Right lobe of liver (tissue), 6 donors: ENCODE measurements at regions not wholly inside any gene's neighbourhood (a gene's known extent, or its start where the extent isn't known, plus 50 kb on each side); places are given as distances from the start of the nearest gene placed in this dataset.

Source experiments
- ATAC-seq, 4 donors: fragments of 200-7000 bp; cut with Tn5 transposase; one replicate each; pipeline ENCODE4 v1.9.1; 2020; ENCODE audit warnings: mild to moderate bottlenecking in 4 of 4, moderate library complexity in 4 of 4
- DNase-seq, 3 donors: peaks; one replicate each; pipeline ENCODE4 v3.0.0-alpha.2; 2020
- H3K27ac ChIP-seq, 3 donors: fragments of 200-600 bp; one replicate each; pipeline ENCODE4 v1.8.0; 2022
- H3K27me3 ChIP-seq, 2 donors: fragments of 200-600 bp; one replicate each; pipeline ENCODE4 v1.8.0; 2022
- H3K36me3 ChIP-seq, 4 donors: fragments of 200-600 bp; sonication (generic) in 1 of 4; one replicate each; pipeline versions ENCODE4 v1.5.1 to v1.8.0; 2017 to 2022; ENCODE audit warnings: control low read depth in 1 of 4
- H3K4me1 ChIP-seq, 4 donors: fragments of 200-600 bp; sonication (generic) in 1 of 4; one replicate each; pipeline versions ENCODE4 v1.5.1 to v1.8.0; 2017 to 2022; ENCODE audit warnings: control low read depth in 1 of 4
- H3K4me3 ChIP-seq, 3 donors: fragments of 200-600 bp; one replicate each; pipeline ENCODE4 v1.8.0; 2022
- H3K9me3 ChIP-seq, 4 donors: fragments of 200-600 bp; sonication (generic) in 1 of 4; one replicate each; pipeline versions ENCODE4 v1.5.1 to v1.8.0; 2017 to 2022; ENCODE audit warnings: control low read depth in 1 of 4
- CTCF ChIP-seq, 4 donors: fragments of 200-600 bp in 3 of 4; fragments of 450-650 bp in 1 of 4; IDR thresholded peaks; one replicate each; pipeline versions ENCODE4 v1.5.1 to v1.8.0; 2016 to 2022; ENCODE audit warnings: antibody characterized with exemption in 4 of 4, mild to moderate bottlenecking in 2 of 4
- POLR2A ChIP-seq: fragments of 450-650 bp; IDR thresholded peaks from one replicate; pipeline ENCODE4 v1.6.1; 2017; ENCODE audit warnings: antibody characterized with exemption, mild to moderate bottlenecking
- WGBS: methylation state at CpG from one replicate; pipeline ENCODE4 v1.1.6; 2018; ENCODE audit warnings: low coverage, low lambda C conversion rate; ENCODE audit not compliant: insufficient coverage; ENCODE audit errors: missing lambda C conversion rate; 5-methylcytosine and 5-hydroxymethylcytosine counted together
- intact Hi-C, 2 donors: fragments of 100-400 bp; cut with DNase I; formaldehyde crosslinking; loops; one replicate each; pipeline versions ENCODE4 v1.11.2 to v1.14.1; 2022
- donor health status: DM: no; HTN: yes; CAD: no.
- donor health status: DM: no; HTN: no; CAD: no.
- donor health status: DM: no; HTN: no; CAD: no.
- donor health status: DM: no; HTN: yes; CAD: no.
- donor health status: DM: no; HTN: yes; CAD: no.

GRCh38 chr3:107942244-107942643, 148.6 kb downstream of the CD47 start:
- H3K9me3 ChIP-seq, result no peaks in the 10 kb centered on the region
- intact Hi-C loops, result no loop called here
- H3K27me3 ChIP-seq, result no peaks in the 10 kb centered on the region
- DNase-seq, result no peak
- WGBS, result 41% methylated on average over 6 of the region's 6 CpGs
- TF ChIP-seq POLR2A (no peak), CTCF (IDR thresholded peaks at IDR 0.05) (no peak)
- no peak overlapping the region for H3K27ac ChIP-seq
- ATAC-seq, result no peak
- H3K4me3 ChIP-seq, result no peak overlapping the region
- no peaks in the 10 kb centered on the region for H3K4me1 ChIP-seq
- H3K36me3 ChIP-seq, result no peaks in the 10 kb centered on the region

GRCh38 chr3:107939691-107940442, 151.0 kb downstream of the CD47 start:
- no peak overlapping the region for H3K27ac ChIP-seq
- ATAC-seq (no peak), DNase-seq (no peak)
- intact Hi-C loops, result no loop called here
- no peak overlapping the region for H3K4me3 ChIP-seq
- no peaks in the 10 kb centered on the region for H3K36me3 ChIP-seq
- 44% methylated on average over 10 of the region's 10 CpGs for WGBS
- no peaks in the 10 kb centered on the region for H3K9me3 ChIP-seq
- H3K27me3 ChIP-seq, result no peaks in the 10 kb centered on the region
- TF ChIP-seq POLR2A, result no peak
- no peak for TF ChIP-seq CTCF (IDR thresholded peaks at IDR 0.05)
- H3K4me1 ChIP-seq, result no peaks in the 10 kb centered on the region

- no peaks in the 10 kb centered on the region for H3K4me1 ChIP-seq
- ATAC-seq (peak in 3 of 4 donors; percentile 30 to 53 (median 42)), DNase-seq (no peak)
- TF ChIP-seq POLR2A (no peak), CTCF (IDR thresholded peaks at IDR 0.05) (peak; percentile 33 to 45 (median 40))
- intact Hi-C loops, result no loop called here
- H3K27me3 ChIP-seq, result no peaks in the 10 kb centered on the region
- no peak overlapping the region for H3K27ac ChIP-seq
- no peak overlapping the region for H3K4me3 ChIP-seq
- H3K9me3 ChIP-seq, result no peaks in the 10 kb centered on the region
- H3K36me3 ChIP-seq, result no peaks in the 10 kb centered on the region
These were observed 152.7 kb downstream of the CD47 start for GRCh38 chr3:107938143-107938542.

GRCh38 chr3:107934808-107935207, 156.0 kb downstream of the CD47 start:
- no peak for DNase-seq
- TF ChIP-seq POLR2A (no peak), CTCF (IDR thresholded peaks at IDR 0.05) (no peak)
- intact Hi-C loops, result no loop called here
- no peak overlapping the region for H3K4me3 ChIP-seq
- no peak overlapping the region for H3K27ac ChIP-seq
- ATAC-seq, result no peak
- H3K9me3 ChIP-seq, result no peaks in the 10 kb centered on the region
- no peaks in the 10 kb centered on the region for H3K36me3 ChIP-seq
- H3K4me1 ChIP-seq, result no peaks in the 10 kb centered on the region
- no peaks in the 10 kb centered on the region for H3K27me3 ChIP-seq
- WGBS, result 65% methylated on average over 4 of the region's 4 CpGs
